ENCODE measurements at regions not wholly inside any gene's neighbourhood (a gene's known extent, or its start where the extent isn't known, plus 50 kb on each side); places are given as distances from the start of the nearest gene placed in this dataset.

DNA sequence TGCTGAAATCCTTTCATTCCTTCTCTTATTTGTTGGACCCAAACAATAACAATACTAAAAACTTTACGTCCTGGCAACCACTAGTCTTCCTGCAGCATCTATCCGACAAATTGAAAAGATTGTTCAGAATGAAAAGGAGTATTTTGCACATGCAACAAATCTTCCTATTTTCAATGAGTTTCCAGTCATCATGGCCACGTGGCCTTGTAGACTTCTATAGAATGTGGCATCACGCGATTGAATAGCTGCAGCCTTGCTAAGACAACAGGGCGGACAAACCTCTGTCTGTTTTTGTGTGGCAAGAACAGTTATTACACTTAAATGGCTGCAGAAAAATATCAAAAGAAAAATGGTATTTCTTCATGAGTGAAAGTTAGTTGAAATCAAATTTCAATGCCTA lies 297.9 kb upstream of the LCORL start:
- H3K4me1 ChIP-seq (ENCODE audit: control insufficient read depth, low read length), result no peaks in the 10 kb centered on the region
- no peaks in the 10 kb centered on the region for H3K9me3 ChIP-seq (ENCODE audit: control insufficient read depth, insufficient read depth, low read length)
- no peaks in the 10 kb centered on the region for H4K20me1 ChIP-seq (ENCODE audit: control insufficient read depth, insufficient read depth, low read depth, low read length)
- H3K27me3 ChIP-seq (ENCODE audit: control insufficient read depth, low read length), result no peaks in the 10 kb centered on the region
- no peak overlapping the region for H3K4me2 ChIP-seq (ENCODE audit: low read length)
- H3K79me2 ChIP-seq (ENCODE audit: control insufficient read depth, low read length), result no peaks in the 10 kb centered on the region
- no peaks in the 10 kb centered on the region for H3K9me2 ChIP-seq (replicated peaks; ENCODE audit: control insufficient read depth, low read length)
- no peaks in the 10 kb centered on the region for H3F3A ChIP-seq (ENCODE audit: control insufficient read depth, insufficient read depth)
- no peak overlapping the region for H3K27ac ChIP-seq (ENCODE audit: low read depth, low read length)
- H3K4me3 ChIP-seq (ENCODE audit: low read length), result no peak overlapping the region
- no peak for TF ChIP-seq EZH2phosphoT487 (IDR thresholded peaks at IDR 0.05; ENCODE audit: borderline replicate concordance, low read length)
- TF ChIP-seq, protein P1, sequence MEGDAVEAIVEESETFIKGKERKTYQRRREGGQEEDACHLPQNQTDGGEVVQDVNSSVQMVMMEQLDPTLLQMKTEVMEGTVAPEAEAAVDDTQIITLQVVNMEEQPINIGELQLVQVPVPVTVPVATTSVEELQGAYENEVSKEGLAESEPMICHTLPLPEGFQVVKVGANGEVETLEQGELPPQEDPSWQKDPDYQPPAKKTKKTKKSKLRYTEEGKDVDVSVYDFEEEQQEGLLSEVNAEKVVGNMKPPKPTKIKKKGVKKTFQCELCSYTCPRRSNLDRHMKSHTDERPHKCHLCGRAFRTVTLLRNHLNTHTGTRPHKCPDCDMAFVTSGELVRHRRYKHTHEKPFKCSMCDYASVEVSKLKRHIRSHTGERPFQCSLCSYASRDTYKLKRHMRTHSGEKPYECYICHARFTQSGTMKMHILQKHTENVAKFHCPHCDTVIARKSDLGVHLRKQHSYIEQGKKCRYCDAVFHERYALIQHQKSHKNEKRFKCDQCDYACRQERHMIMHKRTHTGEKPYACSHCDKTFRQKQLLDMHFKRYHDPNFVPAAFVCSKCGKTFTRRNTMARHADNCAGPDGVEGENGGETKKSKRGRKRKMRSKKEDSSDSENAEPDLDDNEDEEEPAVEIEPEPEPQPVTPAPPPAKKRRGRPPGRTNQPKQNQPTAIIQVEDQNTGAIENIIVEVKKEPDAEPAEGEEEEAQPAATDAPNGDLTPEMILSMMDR (IDR thresholded peaks at IDR 0.05; ENCODE audit: low read depth, low read length, poor library complexity, severe bottlenecking), result no peak
- H3K36me3 ChIP-seq (ENCODE audit: control insufficient read depth, low read length), result no peaks in the 10 kb centered on the region

DNA sequence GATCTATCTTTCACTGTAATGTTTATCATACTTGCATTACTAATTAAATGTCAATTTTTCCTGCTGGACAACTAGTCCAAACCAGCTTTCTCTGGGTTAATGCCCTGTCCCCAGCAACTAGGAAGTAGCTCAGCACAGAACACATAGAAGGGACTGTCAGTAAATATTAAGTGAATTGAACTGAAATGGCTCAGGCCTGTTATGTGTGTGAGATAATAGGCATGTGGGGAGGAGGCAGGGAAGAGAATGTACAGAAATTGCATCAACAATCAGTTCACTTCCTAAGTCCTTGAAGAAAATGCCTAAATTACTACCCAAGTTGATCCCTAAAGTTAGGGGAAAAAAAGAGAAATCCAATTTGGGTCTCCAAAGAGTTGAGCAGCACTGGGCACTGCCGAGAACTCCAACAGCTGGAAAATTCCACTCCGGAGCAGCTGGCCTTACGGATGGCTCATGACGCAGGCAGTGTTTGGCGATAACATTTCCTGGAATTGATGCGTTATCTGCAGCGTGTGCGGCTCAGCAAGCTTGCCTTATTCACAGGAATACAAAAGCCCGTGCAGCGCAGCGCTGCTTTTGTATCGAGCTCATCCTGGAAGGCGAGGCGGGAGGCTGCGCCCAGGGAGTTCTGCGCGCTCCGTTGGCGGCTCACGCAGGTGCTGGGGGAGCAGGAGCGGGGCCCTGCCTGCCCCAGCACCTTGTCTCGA lies 297.3 kb upstream of the LCORL start:
- TF ChIP-seq EZH2phosphoT487 (IDR thresholded peaks at IDR 0.05; ENCODE audit: borderline replicate concordance, low read length), result no peak
- TF ChIP-seq, protein P1 (IDR thresholded peaks at IDR 0.05; ENCODE audit: low read depth, low read length, poor library complexity, severe bottlenecking), result no peak
- H3K9me2 ChIP-seq (replicated peaks; ENCODE audit: control insufficient read depth, low read length), result no peaks in the 10 kb centered on the region

GRCh38 chr4:18314731-18315130 lies 293.2 kb upstream of the LCORL start:
- Histone ChIP-seq H3K4me3 (ENCODE audit: low read length) (no peak overlapping the region), H4K20me1 (ENCODE audit: control insufficient read depth, insufficient read depth, low read depth, low read length) (no peaks in the 10 kb centered on the region), H3K9me3 (ENCODE audit: control insufficient read depth, insufficient read depth, low read length) (no peaks in the 10 kb centered on the region), H3K4me2 (ENCODE audit: low read length) (no peak overlapping the region), H3K27me3 (ENCODE audit: control insufficient read depth, low read length) (no peaks in the 10 kb centered on the region), H3K79me2 (ENCODE audit: control insufficient read depth, low read length) (no peaks in the 10 kb centered on the region), H3K27ac (ENCODE audit: low read depth, low read length) (no peak overlapping the region), H3K36me3 (ENCODE audit: control insufficient read depth, low read length) (no peaks in the 10 kb centered on the region), H3K9me2 (replicated peaks; ENCODE audit: control insufficient read depth, low read length) (no peaks in the 10 kb centered on the region), H3K4me1 (ENCODE audit: control insufficient read depth, low read length) (no peaks in the 10 kb centered on the region), H3F3A (ENCODE audit: control insufficient read depth, insufficient read depth) (no peaks in the 10 kb centered on the region)
- TF ChIP-seq, protein P1 (IDR thresholded peaks at IDR 0.05; ENCODE audit: low read depth, low read length, poor library complexity, severe bottlenecking), result no peak
- TF ChIP-seq EZH2phosphoT487 (IDR thresholded peaks at IDR 0.05; ENCODE audit: borderline replicate concordance, low read length), result no peak

More for the DNA sequence above, 297.3 kb upstream of the LCORL start:
- Histone ChIP-seq H3K9me3 (ENCODE audit: control insufficient read depth, insufficient read depth, low read length) (no peaks in the 10 kb centered on the region), H3K36me3 (ENCODE audit: control insufficient read depth, low read length) (no peaks in the 10 kb centered on the region), H3K4me2 (ENCODE audit: low read length) (no peak overlapping the region), H3K4me3 (ENCODE audit: low read length) (no peak overlapping the region), H3K27ac (ENCODE audit: low read depth, low read length) (no peak overlapping the region), H3F3A (ENCODE audit: control insufficient read depth, insufficient read depth) (no peaks in the 10 kb centered on the region), H3K79me2 (ENCODE audit: control insufficient read depth, low read length) (no peaks in the 10 kb centered on the region), H3K4me1 (ENCODE audit: control insufficient read depth, low read length) (no peaks in the 10 kb centered on the region), H4K20me1 (ENCODE audit: control insufficient read depth, insufficient read depth, low read depth, low read length) (no peaks in the 10 kb centered on the region), H3K27me3 (ENCODE audit: control insufficient read depth, low read length) (no peaks in the 10 kb centered on the region)

Data from DOHH2 (cell line).